Activated gamma-delta T cell treated with Interleukin-2 at 50 U/mL for 16 hours (primary cell): ENCODE measurements at regions not wholly inside any gene's neighbourhood (a gene's known extent, or its start where the extent isn't known, plus 50 kb on each side); places are given as distances from the start of the nearest gene placed in this dataset.
"Not testable (repeated sequence)": the region's sequence is repeated elsewhere in the genome, so short reads cannot be mapped to it uniquely, and the experiment has no call there.

Experiments used
- DNase-seq: peaks from one replicate; pipeline ENCODE4 v3.0.0-alpha.2; 2020

GRCh38 chr2:121063471-121063870, 221.5 kb downstream of the TFCP2L1 start:
- DNase-seq = no peak

- no peak for DNase-seq
Measured at GRCh38 chr2:121064186-121064585, 220.8 kb downstream of the TFCP2L1 start.

GRCh38 chr2:121065239-121065638, 219.8 kb downstream of the TFCP2L1 start:
- DNase-seq = no peak

DNA sequence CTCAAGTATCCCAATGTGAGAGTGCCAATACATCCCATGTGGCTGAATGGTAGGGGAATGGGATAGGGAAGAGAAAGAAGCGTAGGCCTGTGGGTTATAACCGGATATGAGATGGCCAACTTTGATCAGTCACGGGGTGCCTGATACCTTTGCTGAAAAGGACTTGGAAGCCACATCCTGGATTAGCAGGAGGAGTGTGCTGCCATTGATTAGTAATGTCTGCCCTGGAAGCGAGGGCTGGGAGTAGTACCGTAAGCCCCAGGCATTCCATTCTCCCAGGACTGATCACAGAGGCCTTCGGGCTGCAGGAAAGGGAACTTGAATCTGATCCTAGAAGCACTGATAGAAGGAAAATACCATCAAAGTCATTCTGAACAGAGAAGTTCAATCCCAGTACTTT, 218.5 kb downstream of the TFCP2L1 start:
- DNase-seq = no peak

DNA sequence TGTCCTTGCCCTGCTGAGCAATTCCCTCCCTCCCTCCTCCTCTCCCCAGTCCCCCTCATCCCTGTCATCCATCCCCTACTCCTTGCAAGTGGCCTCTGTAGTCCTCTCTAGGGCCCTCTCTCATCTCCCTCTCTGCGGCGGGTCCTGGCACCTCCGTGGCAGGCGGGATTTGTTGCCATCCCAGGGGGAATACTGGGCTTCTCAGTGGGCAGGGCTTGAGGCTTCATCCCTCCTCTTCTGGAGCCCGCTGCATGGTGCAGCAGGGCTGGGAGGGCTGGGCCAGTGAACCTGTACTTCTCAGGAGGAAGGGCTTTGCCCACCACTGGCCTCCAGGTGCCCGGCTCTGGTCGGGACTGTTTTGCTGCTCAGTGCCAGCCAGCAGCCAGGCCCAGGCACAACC, 216.2 kb downstream of the TFCP2L1 start:
- DNase-seq = no peak

- DNase-seq = no peak
Measured at GRCh38 chr2:121069434-121069969, 215.5 kb downstream of the TFCP2L1 start.

DNA sequence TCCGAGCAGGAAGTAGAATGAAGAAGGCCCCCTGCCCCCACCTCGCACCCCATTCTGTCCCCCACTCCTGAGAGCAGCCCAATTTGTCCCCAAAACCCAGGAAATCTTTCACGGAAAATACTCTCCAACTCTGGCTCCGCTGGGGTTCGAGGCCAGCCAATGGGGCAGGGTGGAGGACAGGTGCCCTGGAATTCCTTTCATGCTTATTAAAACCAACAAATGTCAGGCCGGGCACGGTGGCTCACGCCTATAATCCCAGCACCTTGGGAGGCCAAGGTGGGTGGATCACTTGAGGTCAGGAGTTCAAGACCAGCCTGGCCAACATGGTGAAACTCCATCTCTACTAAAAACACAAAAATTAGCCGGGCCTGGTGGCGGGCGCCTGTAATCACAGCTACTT, 214.9 kb downstream of the TFCP2L1 start:
- DNase-seq = not testable (repeated sequence)

DNA sequence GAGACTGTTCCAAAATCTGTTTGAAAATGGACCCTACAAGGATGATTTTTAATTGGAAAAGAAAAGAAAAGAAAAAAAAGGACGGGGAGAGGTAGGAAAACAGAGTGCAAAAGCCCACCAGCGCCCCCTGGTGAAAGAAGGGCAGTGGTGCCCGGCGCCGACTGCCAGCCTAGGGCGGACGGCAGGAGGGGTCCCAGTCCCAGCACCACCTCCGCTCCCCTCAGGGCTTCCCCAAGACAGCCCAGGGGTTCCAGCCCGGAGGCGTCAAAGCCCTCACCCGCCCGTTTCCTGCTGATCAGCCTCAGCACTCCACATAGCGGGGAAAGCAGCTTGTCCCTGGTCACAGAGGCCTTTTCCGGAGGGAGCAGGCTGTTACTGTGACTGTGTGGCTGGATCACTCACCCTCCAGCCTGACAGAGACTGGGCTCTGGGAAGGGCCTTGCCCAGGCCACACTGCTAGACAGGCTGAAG, 213.9 kb downstream of the TFCP2L1 start:
- peak; percentile 16 for DNase-seq

DNA sequence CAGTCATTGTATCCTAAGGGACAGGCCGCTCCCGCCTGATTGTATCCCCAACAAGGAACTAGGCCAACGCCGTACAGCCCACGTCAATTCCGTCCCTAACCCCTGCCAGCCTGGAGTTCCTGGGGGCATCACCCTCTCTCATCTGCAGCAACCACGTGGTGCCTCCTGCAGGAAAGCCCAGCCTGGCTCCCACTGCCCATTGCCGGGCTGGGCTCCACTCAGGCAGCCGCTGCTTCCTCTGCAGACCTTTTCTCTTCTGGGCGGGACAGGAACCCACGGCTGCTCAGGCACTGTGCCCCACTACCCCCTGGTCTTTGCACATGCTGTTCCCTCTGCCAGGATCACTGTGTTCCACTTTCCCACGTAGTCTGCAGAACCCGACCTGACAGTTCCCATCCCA, 212.2 kb downstream of the TFCP2L1 start:
- no peak for DNase-seq

GRCh38 chr2:121073320-121074210, 211.4 kb downstream of the TFCP2L1 start:
- no peak for DNase-seq

- no peak for DNase-seq
Measured at GRCh38 chr2:121074293-121074932, 210.6 kb downstream of the TFCP2L1 start.

DNA sequence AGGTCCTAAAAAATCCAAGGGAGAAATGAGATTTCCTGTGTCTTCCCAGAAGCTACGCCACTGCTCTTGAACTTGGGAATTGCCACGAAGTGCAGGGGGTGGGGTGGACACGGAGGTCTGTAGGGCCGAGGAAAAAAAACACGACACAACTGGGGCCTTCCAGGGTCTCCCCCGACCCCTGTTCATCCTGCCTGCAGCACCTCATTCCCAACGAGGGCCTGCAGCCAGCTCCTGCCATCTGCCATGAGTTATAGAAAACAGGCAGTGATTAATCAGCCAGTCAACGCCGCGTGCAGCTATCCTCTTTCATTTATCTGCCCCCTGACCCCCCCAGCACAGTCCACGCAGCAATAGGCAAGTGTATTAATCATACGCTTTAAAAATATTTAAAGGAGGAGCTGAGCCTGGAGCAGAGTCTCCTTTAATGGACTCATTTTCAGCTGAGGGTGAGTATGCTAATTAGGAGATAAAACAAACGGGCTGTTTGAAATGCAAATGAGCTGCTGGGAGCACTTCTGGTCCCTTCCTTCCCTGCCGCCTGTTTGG, 209.9 kb downstream of the TFCP2L1 start:
- DNase-seq = no peak

DNA sequence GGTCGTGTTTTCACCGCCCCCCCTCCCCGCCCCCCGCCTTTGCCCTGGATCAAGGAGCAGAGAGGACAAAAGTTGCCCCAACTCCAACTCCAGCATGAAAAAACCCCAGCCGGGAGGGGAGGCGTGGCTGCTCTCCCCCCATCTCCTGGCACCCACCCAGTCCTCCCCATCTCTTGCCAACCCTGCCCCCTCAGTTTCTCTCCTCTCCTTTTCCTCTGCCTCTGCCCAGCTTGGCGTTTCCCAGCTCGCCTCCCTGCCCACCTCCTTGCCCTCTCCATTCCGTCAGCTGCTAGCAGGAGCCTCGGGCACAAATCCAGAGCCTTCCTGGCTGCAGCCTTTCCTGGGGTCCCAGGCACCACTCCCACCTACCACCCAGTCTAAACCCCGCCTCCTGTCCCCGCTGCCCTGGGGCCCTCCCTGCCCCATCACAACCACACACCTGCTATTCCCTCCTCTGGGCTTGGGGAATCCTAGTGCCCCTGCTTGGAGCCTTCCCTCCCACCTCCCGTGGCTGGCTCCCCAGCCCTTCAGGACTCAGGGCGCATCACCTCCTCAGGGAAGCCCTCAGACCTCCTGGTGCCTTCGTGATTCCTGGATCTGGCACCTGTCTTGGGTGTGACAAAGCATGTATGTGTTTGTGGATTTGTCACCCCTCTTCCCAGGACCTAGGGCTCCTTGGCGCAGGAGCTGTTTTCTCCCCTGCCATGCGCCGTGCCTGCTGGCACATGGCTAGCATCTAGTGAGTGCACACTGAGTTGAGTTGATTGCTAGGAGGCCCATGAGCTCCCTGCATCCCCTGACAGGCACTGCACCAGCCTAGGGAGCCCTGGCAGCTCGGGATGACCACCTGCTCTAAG, 209.1 kb downstream of the TFCP2L1 start:
- DNase-seq = no peak

DNA sequence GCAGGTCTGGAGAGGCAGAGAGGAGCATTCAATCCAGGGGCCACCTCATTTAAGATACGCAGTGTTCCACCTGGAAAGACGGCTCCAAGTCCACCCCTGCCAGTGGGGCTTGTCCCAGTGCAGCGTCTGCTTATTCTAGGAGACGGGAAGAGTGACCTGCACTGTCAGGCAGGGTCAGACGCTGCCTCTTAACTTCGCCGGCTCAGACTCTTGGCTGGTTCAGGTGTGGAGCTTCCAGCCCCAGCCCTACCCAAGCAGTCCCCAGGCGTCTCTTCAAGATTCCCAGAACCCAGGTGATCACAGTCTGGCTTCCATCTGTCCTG, 208.5 kb downstream of the TFCP2L1 start:
- no peak for DNase-seq

GRCh38 chr2:121076885-121077549, 208.0 kb downstream of the TFCP2L1 start:
- DNase-seq = peak; percentile 45

- no peak for DNase-seq
Measured at GRCh38 chr2:121078899-121079298, 206.1 kb downstream of the TFCP2L1 start.

DNA sequence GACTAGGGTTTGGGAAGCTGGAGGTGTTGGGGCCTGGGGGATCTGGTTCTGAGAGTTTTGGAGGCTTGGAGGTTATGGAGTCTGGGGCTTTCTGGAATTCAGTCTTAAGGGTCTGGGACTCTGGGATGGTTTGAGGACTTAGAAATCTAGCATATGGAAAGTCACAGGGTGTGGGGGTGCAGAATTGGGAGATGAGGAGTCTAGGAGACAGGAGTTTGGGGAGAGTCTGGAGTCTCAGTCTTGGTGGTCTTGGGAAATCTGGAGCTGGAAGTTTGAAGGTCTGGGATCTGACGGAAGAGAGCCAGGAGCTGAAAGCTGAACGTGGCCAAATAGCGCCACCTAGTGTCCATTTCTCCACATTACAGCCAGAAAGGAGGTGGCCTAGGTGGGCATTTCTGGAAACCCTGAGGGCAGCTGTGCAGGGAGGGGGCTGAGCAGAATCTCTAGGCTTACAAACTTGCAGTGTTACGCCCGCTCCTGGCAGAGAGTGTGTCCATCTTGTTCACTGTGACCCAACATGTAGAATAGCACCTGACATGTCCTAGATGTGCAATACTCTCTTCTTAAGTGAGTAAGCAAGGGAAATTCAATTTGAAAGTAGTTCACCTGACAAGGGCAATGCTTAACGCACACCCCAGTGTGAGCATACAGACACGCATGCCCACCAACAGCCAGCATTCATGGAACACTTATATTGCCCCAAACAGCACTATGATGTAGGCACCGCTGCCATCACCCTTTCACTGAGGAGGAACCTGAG, 204.8 kb downstream of the TFCP2L1 start:
- DNase-seq = peak; percentile 41

DNA sequence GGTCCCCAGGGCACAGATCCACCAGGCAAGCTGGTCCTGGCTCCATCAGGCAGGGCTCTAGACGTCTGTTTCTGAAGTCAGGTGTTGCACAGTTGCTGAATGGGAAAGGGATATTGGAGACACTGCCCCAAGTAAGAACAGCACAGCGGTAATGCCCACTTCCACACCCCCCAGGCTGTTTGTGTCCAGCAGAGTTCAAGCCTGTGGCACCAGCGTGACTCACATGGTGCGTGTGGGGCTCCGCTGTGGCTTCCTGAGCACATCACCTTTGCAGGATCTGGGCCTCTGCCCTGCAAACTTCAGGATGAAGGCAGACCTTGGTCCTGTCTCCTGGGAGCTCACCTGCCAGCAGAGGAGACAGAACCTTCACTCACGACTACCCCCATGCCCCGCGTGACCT, 203.3 kb downstream of the TFCP2L1 start:
- DNase-seq = no peak

DNA sequence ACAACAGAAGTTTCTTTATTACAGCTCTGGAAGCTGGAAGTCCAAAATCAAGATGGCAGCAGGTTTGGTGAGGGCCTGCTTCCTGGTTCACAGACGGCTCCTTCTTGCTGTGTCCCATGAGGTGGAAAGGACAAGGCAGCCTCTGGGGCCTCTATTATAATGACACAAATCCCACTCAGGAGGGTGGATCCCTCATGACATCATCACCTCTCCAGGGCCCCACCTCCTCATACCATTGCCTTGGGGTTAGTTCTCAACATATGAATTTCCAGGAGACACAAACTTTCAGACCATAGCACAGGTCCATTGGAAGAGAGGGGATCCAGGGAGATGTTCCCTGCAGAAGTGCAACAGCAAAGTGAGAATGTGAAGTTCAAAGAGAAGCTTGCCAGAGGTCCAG, 202.8 kb downstream of the TFCP2L1 start:
- no peak for DNase-seq

GRCh38 chr2:121084130-121084680, 200.8 kb downstream of the TFCP2L1 start:
- DNase-seq = no peak

DNA sequence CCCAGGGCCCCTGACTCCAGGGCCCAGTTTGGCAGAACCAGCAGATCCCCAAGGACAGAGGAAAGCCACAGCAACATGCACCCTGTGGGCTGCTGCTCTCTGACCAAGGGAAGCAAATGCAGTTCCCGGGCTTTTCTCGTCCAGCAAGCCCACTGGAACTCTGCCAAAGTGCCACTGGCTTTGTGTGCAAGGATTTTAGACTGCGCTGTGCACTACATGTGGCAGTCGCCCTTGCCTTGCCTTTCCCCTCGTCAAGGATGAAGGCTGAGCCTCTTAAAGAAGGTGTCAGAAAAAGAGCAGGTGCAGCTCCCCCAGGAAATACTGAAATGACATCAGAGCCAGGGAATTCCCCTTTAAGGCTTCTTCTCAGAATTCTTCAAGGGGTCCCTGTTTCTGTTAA, 199.2 kb downstream of the TFCP2L1 start:
- DNase-seq = no peak
